K562 (cell line): ENCODE measurements at regions not wholly inside any gene's neighbourhood (a gene's known extent, or its start where the extent isn't known, plus 50 kb on each side); places are given as distances from the start of the nearest gene placed in this dataset.

Experiments
- ATAC-seq: fragments of 200-7000 bp; cut with Tn5 transposase; 3 replicates; pipeline ENCODE4 v1.9.1; 2020; ENCODE audit warnings: moderate library complexity
- BruUV-seq: library from RNA; stranded (reverse); fragments of 400-500 nt; replicated peaks from 2 replicates; lab custom pipeline; 2021; lab: Mats Ljungman, UMichigan
- CTCF ChIA-PET: fragments of 300-600 bp; formaldehyde crosslinking; extraction: SDS; loops from one replicate; lab custom pipeline; 2021; ENCODE audit warnings: low intra/inter-chr PET ratio; lab: Yijun Ruan, JAX
- POLR2A ChIA-PET: fragments of 300-600, 350-650 bp; sonication (Branson Sonifier 250); formaldehyde crosslinking; extraction: SDS; loops from one replicate; lab custom pipeline; 2021; ENCODE audit warnings: antibody characterized with exemption, inconsistent platforms; lab: Yijun Ruan, JAX
- DNase-seq, 4 experiments: peaks; one replicate each; pipeline versions ENCODE4 v3.0.0 to v3.0.0-alpha.2; 2011 to 2018; ENCODE audit warnings: low spot score in 3 of 4, mixed read lengths in 3 of 4; ENCODE audit errors: extremely low read depth in 1 of 4
- FAIRE-seq: peaks from 2 replicates; lab custom pipeline; 2011; peaks lifted over from hg19 to GRCh38; lab: Jason Lieb, UNC
- H2AFZ ChIP-seq: 2 replicates; pipeline ENCODE4 v1.6.0; 2011; ENCODE audit warnings: low read depth, low read length, control low read depth, inconsistent platforms
- H3K27ac ChIP-seq: fragments of 200-600 bp; 3 replicates; pipeline ENCODE4 v1.8.0; 2011; ENCODE audit warnings: low read depth, mild to moderate bottlenecking, control low read depth, inconsistent platforms, low read length, moderate library complexity, mixed read lengths; ENCODE audit errors: extremely low read depth
- H3K27me3 ChIP-seq, 2 experiments: fragments of 300-600 bp in 1 of 2; 2 replicates in 1 of 2; 3 replicates in 1 of 2; pipeline versions ENCODE4 v1.6.0 to v1.8.0; 2011; ENCODE audit warnings: inconsistent platforms in 2 of 2, low read length in 2 of 2, mild to moderate bottlenecking in 1 of 2, mixed read lengths in 1 of 2, moderate library complexity in 1 of 2; ENCODE audit not compliant: control insufficient read depth in 2 of 2, insufficient read depth in 2 of 2
- H3K36me3 ChIP-seq: fragments of 300-600 bp; 3 replicates; pipeline ENCODE4 v1.8.0; 2011; ENCODE audit warnings: mild to moderate bottlenecking, low read length, inconsistent platforms; ENCODE audit not compliant: control insufficient read depth, insufficient read depth
- H3K4me1 ChIP-seq, 2 experiments: fragments of 200-600 bp in 1 of 2; replicated peaks in 1 of 2; 2 replicates in 1 of 2; 3 replicates in 1 of 2; pipeline versions ENCODE4 v1.5.1 to v1.8.0; 2011; ENCODE audit warnings: inconsistent platforms in 2 of 2, low read length in 2 of 2, mild to moderate bottlenecking in 1 of 2, mixed read lengths in 1 of 2, moderate library complexity in 1 of 2; ENCODE audit not compliant: control insufficient read depth in 2 of 2, insufficient read depth in 2 of 2
- H3K4me2 ChIP-seq: 2 replicates; pipeline ENCODE4 v1.6.1; 2011; ENCODE audit warnings: low read length, control low read depth, inconsistent platforms, mixed read lengths; ENCODE audit not compliant: insufficient read depth
- H3K4me3 ChIP-seq: fragments of 200-600 bp; sonication (generic), shearing (Covaris generic); 2 replicates; pipeline ENCODE4 v1.5.1; 2016; ENCODE audit warnings: control low read depth, inconsistent platforms
- H3K79me2 ChIP-seq: fragments of 200-600 bp; 3 replicates; pipeline ENCODE4 v1.8.0; 2011; ENCODE audit warnings: low read length, inconsistent platforms; ENCODE audit not compliant: control insufficient read depth, insufficient read depth
- H3K9ac ChIP-seq, 2 experiments: 2 replicates each; pipeline versions ENCODE4 v1.6.0 to v1.6.1; 2011; ENCODE audit warnings: low read depth in 2 of 2, low read length in 2 of 2, control low read depth in 1 of 2, inconsistent platforms in 1 of 2, mild to moderate bottlenecking in 1 of 2, mixed read lengths in 1 of 2; ENCODE audit not compliant: insufficient read depth in 1 of 2
- H3K9me1 ChIP-seq: one replicate; pipeline ENCODE4 v1.6.0; 2011; ENCODE audit warnings: inconsistent platforms, mild to moderate bottlenecking, low read length, moderate library complexity; ENCODE audit not compliant: control insufficient read depth, insufficient read depth
- H3K9me3 ChIP-seq: replicated peaks from 2 replicates; pipeline ENCODE4 v1.5.1; 2011; ENCODE audit warnings: low read depth, low read length, inconsistent platforms; ENCODE audit not compliant: control insufficient read depth, insufficient read depth
- H4K20me1 ChIP-seq: replicated peaks from 2 replicates; pipeline ENCODE4 v1.6.1; 2011; ENCODE audit warnings: low read length, inconsistent platforms, mixed read lengths; ENCODE audit not compliant: control insufficient read depth, insufficient read depth
- GABPB2 ChIP-seq: fragments of 250-450 bp; sonication (Bioruptor Pico); conservative IDR thresholded peaks from 2 replicates; pipeline ENCODE4 v1.5.1; 2021; ENCODE audit warnings: mild to moderate bottlenecking
- HDAC2 ChIP-seq: fragments of 450-650 bp; IDR thresholded peaks from 2 replicates; pipeline ENCODE4 v1.6.1; 2016; ENCODE audit warnings: mild to moderate bottlenecking
- HDAC3 ChIP-seq: fragments of 450-650 bp; IDR thresholded peaks from 2 replicates; pipeline ENCODE4 v1.6.1; 2018; ENCODE audit warnings: borderline replicate concordance, mild to moderate bottlenecking, moderate library complexity; ENCODE audit not compliant: partially characterized antibody
- IRF1 ChIP-seq: sonication (generic); formaldehyde crosslinking; IDR thresholded peaks from 2 replicates; pipeline ENCODE4 v1.8.0; 2022; ENCODE audit warnings: missing genetic modification reagents, mild to moderate bottlenecking, borderline replicate concordance
- MTA3 ChIP-seq: fragments of 450-650 bp; formaldehyde crosslinking; IDR thresholded peaks from 2 replicates; pipeline ENCODE4 v1.6.1; 2017; ENCODE audit warnings: mild to moderate bottlenecking, borderline replicate concordance
- MYBL2 ChIP-seq, 2 experiments: fragments of 450-650 bp in 1 of 2; sonication (generic) in 1 of 2; formaldehyde crosslinking in 1 of 2; IDR thresholded peaks; 2 replicates each; pipeline versions ENCODE4 v1.6.1 to v1.8.1; 2017 to 2022; ENCODE audit warnings: borderline replicate concordance in 1 of 2, inconsistent platforms in 1 of 2, low read depth in 1 of 2, mild to moderate bottlenecking in 1 of 2, missing genetic modification reagents in 1 of 2, moderate library complexity in 1 of 2
- NKRF ChIP-seq: fragments of 450-650 bp; IDR thresholded peaks from 2 replicates; pipeline ENCODE4 v1.6.1; 2016; ENCODE audit warnings: borderline replicate concordance
- PBX2 ChIP-seq, 2 experiments: IDR thresholded peaks in 1 of 2; conservative IDR thresholded peaks in 1 of 2; 2 replicates each; pipeline ENCODE4 v1.6.1; 2016; ENCODE audit warnings: low read depth in 2 of 2, mild to moderate bottlenecking in 1 of 2, missing compliant biosample characterization in 1 of 2, missing genetic modification characterization in 1 of 2, moderate library complexity in 1 of 2
- TBP ChIP-seq: optimal IDR thresholded peaks from 2 replicates; pipeline ENCODE3; 2011; ENCODE audit warnings: low read depth, low read length, improper control_type of control experiment
- ZNF282 ChIP-seq: sonication (generic); formaldehyde crosslinking; IDR thresholded peaks from 2 replicates; pipeline ENCODE4 v1.8.1; 2023; ENCODE audit warnings: missing genetic modification reagents
- ZNF354B ChIP-seq: fragments of 250-450 bp; sonication (Bioruptor Pico); IDR thresholded peaks from 2 replicates; pipeline ENCODE4 v1.4.0; 2020
- ZNF431 ChIP-seq: sonication (generic); formaldehyde crosslinking; IDR thresholded peaks from 2 replicates; pipeline ENCODE4 v1.8.0; 2022; ENCODE audit warnings: mild to moderate bottlenecking, missing genetic modification reagents
- ZNF512 ChIP-seq: IDR thresholded peaks from 2 replicates; pipeline ENCODE4 v1.6.1; 2016; ENCODE audit warnings: missing genetic modification characterization, missing compliant biosample characterization
- ZNF707 ChIP-seq: fragments of 250-450 bp; sonication (Bioruptor Pico); conservative IDR thresholded peaks from 2 replicates; pipeline ENCODE4 v1.8.0; 2022; ENCODE audit warnings: inconsistent platforms, mild to moderate bottlenecking, moderate library complexity
- in situ Hi-C: fragments of 300-500 bp; cut with MboI; formaldehyde crosslinking; loops from 4 replicates; pipeline ENCODE4 v1.15.0; 2018; ENCODE audit warnings: inconsistent platforms, mixed read lengths
- intact Hi-C: fragments of 100-400 bp; cut with micrococcal nuclease; formaldehyde crosslinking; loops from 2 replicates; pipeline ENCODE4 v1.14.2; 2022

- no peak for TF ChIP-seq NKRF
- TF ChIP-seq PBX2 (CRISPR knock-in tag; IDR thresholded peaks at IDR 0.05; ENCODE audit: low read depth), result no peak
- TF ChIP-seq PBX2 (tag; conservative IDR thresholded peaks at IDR 0.05; ENCODE audit: low read depth), result no peak
- TF ChIP-seq HDAC3, result no peak
Observed at GRCh38 chr13:61144301-61144700, 271.3 kb downstream of the PCDH20 start (continued).

- Histone ChIP-seq H3K4me3 (no peak overlapping the region), H3K4me1 (no peaks in the 10 kb centered on the region), H3K79me2 (no peaks in the 10 kb centered on the region), H2AFZ (no peak overlapping the region), H3K4me2 (no peak overlapping the region), H3K9me1 (no peaks in the 10 kb centered on the region), H3K36me3 (no peaks in the 10 kb centered on the region), H4K20me1 (no peaks in the 10 kb centered on the region), H3K27ac (no peak overlapping the region), H3K9ac (no peak overlapping the region), H3K27me3 (no peaks in the 10 kb centered on the region), H3K9me3 (no peaks in the 10 kb centered on the region)
- ATAC-seq, result no peak
- CTCF ChIA-PET, result no interaction called here
- in situ Hi-C loops (no loop called here), intact Hi-C loops (no loop called here)
- no TSS peak for BruUV-seq
- FAIRE-seq, result no peak
- DNase-seq, result no peak
- POLR2A ChIA-PET, result no interaction called here
- TF ChIP-seq ZNF354B (CRISPR knock-in tag) (no peak), MYBL2 (IDR thresholded peaks at IDR 0.05; ENCODE audit: low read depth) (no peak), MYBL2 (CRISPR knock-in tag; IDR thresholded peaks at IDR 0.05; ENCODE audit: borderline replicate concordance) (no peak), ZNF707 (no peak), ZNF282 (CRISPR knock-in tag) (no peak), TBP (no peak), ZNF431 (CRISPR knock-in tag) (no peak), IRF1 (CRISPR knock-in tag) (no peak), HDAC2 (no peak), MTA3 (no peak), GABPB2 (CRISPR knock-in tag) (no peak), ZNF512 (tag) (no peak)
Observed at GRCh38 chr13:61142506-61142905, 273.1 kb downstream of the PCDH20 start.
